Putamen (tissue), 1 donor: ENCODE measurements at regions not wholly inside any gene's neighbourhood (a gene's known extent, or its start where the extent isn't known, plus 50 kb on each side); places are given as distances from the start of the nearest gene placed in this dataset.

Experiments used
- DNase-seq: peaks from one replicate; pipeline ENCODE4 v3.0.0-alpha.2; 2016; ENCODE audit warnings: low spot score

DNA sequence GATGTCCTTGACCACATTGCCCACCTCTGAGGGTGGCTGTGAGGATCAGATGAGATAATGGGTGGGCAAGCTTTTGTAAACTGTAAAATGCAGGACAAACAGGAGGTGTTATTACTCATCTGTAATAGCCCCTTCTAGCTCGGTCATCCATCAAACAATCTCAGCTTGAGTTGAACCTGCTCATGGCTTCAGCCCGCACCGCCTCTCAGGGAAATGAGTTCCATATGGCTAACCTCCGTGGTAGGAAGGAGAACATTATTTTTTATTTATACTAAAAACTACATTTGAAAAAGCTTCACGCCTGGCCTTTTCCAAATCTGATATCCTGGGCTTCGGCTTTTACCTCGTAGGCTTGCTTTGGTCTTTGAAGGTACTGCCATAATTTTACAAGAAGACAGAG is 116.2 kb upstream of the USP24 start:
- no peak for DNase-seq

DNA sequence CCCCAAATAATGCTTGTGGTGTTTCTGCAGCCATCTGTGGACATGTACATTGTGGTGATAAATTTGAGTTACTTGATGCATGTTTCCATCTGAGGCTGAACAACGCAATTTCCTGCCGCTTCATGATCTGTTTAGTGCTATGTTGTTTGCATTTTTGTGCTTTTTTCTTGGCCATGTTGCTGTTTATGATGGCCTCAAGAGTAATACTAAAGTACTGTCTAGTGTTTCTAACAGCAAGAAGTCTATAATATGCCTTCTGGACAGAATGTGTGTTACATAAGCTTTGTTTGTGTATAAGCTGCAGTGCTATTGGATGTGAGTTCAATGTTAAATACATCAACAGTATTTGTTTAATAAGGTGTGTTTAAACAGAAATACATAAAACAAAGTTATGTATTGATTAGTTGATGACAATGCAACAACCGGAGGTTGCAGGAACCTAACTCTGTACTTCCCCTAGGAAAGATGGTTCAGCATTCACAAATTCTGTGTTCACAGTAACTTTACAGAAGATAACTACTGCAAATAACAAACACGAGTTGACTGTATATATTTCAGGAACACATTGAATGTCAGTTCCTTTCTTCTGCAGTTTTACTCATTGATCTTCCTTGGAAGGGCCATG is 114.8 kb upstream of the USP24 start:
- no peak for DNase-seq

DNA sequence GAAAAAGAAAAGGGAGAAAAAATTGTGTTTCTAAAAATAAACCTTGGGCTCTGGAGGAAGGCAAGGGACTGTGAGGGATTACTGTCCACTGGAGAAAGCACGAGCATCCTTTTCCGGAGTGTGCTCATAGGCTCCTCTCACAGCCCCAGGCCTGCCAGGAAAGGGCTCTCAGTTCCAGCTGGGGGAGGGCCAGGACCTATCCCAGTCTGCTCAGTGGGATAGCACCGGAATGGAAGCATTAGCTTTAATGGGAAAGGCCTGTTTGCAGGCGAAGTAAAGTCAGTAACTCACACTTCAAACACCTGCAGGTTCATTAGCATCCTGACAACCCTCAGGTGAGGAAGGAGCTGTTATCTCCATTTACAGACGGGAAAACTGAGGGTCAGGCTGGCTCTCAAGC is 113.9 kb upstream of the USP24 start:
- no peak for DNase-seq

DNA sequence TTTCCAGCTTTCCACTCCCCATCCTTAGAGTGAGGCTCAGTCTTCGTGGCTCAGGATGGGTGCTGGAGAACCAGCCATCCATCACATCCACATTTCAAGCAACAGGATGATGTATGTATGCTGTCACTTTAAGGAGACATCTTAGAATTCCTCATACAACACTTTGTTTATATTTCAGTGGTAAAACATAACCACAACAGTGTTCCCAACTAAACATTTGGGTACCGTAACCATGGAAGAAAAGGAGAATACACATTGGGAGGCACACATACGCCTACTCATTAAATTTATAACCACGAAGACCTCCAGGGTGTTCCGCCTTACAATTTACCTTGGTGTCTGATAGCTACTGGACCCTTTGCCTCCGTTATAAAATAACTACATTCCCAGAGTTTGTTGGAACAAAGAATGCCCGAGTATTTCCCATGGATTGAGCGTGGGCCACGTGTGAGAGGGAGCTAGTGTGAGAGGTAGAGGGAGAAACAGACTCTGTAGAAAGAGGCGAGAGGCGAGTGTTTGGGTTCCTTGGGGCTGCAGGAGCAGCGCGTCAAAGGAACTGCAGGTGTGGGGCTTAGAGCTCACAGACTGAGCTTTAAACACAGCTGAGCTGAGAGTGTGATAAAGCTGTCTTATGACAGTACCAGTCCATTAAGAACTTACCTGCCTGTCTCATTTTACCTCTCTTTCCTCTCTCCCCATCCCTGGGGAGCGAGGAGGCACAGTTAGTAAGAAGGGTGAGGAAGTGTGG is 111.5 kb upstream of the USP24 start:
- DNase-seq = no peak

DNA sequence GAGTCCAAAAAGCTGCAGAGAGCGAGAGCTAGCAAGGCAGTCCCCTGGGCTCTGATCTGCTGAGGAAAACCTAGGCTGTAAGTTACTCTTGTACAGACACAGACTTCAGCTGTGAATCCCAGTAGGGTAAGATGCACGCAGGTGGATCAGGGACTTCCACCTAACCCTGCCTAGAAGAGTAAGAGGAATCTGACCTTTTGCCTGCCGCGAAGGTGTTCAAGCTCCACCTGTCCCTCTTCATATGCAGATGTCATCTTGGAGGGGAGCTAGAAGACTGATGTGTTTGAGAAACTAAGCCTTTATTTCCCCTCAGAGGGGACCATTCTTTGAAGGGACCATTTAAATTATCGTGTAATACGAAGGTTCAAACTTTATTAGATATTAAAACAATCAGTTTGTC is 108.6 kb upstream of the USP24 start:
- no peak for DNase-seq

DNA sequence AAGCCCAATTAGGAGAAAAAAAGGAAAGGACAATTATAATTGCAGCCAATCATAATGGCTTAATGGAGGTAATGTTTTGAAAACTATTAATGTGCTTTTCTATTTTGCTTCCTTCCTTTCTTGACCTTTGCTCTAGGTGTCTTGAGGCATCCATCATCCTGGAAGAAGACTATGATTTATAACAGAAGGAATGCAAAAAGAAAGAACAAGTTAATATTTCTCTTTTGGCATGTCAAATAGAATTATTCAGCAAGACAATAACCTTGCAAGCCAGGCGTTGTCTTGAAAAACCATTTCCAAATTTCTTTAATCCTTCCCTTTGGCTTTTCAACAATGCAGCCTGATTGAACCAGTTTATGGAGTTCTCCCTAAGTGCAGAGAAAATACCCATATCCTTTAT is 107.7 kb upstream of the USP24 start:
- no peak for DNase-seq

DNA sequence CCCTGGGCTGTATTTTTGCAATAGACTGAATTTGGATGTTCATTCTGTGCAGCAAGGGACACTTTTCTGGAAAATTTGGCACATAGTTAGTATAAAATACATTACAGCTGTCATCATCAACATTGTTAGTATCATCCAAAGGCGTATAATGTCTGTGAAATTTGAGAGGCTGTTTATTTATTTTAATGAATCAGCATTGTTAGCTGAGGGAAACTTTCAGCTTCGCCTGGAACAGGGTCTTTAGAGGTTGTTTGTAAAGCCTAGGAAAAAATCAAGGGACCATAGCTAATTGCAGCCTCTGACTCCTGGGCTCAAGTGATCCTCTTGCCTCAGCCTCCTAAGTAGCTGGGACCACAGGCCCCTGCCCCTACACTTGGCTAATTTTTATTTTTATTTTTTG is 106.8 kb upstream of the USP24 start:
- DNase-seq = no peak

DNA sequence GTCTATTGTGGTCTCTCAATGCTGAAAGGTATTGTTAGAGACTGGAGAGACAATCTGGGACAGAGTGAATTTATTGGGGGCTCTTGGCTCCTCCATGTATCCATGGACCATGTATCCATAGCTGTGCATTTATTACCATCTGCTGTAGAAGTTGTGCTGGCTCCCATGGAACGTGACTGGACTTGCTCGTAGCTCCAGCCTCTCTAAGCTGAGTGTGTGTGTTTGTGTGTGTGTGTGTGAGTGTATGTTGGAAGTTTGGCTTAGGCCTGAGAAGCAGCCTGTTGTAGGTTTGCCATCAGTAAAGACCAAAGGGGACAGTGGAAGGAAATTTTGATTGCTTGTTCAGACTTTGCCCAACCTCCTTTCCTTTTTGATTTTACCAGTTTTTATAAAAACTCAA is 105.7 kb upstream of the USP24 start:
- DNase-seq = no peak

DNA sequence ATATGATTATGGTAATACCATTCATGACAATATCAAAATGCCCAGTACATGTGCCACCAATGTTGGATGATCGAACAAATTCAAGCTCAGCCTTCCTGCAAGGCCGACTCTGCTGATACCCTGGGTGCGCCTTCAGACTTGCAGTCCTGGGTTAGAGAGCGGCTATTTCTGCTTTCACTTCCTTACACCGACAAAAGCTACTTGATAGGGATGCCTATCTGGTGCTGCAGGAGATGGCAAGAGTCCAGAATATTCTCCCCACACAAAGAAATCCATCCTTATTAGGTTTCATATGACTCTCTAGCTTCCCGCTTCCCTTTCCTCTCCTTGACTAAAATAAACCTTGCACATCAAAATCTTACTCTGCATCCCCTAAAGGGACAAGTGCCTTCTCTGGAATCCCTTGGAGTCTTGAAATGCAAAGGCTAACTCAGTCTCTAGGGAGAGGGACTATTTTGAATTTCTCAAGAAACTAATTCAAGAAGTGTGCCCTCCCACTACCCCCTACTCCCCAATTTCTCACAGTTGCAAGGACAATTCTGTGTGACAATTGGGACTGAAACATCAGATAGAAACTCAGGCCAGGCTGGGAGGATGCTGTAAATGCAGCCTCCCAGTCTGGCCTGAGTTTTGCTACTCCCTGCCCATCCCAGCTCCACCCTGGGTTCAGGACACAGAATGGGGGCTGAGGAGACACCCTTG is 103.1 kb upstream of the USP24 start:
- peak; percentile 11 for DNase-seq

DNA sequence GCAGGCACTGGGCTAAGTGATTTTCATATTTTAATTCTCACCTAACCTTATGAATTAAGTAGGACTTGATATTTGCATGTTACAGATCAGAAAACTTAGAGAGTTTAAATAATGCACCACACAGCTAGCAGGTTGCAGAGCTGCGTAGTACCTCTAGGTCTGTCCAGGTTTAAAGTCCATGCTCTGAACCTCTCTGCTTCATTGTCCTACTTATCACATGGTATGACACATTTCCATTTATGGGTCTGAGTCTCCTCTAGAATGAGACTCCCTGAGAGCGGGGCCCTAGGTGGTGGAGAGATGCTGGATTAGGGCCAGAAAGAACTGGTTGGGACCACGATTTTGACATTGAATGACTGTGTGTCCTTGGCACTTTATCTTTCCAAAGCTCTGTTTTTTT is 102.5 kb upstream of the USP24 start:
- no peak for DNase-seq

DNA sequence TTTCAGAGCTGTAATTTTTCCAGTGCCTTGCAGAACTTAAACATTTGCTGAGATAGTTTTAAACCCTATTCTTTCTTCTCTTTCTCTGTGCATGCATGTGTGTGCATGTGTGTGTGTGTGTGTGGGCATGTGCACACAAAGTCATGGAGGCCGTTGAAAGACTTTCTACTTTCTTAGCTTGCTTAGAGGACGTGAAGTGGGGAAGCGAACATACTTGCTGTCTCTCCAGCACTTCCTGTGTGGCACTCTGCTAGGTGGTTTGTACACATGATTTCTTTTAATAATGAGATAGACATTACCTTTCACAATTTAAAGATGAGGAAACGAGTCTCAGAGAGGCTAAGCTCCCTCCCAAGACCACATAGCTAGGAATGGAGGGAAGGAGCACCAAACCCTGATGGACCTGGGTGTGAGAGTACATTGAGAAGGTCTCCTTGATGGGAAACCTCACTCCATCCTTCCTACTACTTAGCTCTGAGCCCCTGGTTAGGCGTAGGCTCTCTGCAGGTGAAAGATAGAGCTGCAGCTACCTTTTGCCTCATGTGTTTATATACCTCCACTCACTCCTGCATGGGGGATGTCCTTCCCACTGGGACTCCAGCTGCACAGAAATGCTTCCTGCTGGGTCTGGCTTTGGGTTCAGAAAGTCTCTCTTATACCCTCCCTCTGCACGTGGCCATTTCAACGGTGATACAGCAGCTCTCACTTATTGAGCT is 101.9 kb upstream of the USP24 start:
- DNase-seq = no peak

DNA sequence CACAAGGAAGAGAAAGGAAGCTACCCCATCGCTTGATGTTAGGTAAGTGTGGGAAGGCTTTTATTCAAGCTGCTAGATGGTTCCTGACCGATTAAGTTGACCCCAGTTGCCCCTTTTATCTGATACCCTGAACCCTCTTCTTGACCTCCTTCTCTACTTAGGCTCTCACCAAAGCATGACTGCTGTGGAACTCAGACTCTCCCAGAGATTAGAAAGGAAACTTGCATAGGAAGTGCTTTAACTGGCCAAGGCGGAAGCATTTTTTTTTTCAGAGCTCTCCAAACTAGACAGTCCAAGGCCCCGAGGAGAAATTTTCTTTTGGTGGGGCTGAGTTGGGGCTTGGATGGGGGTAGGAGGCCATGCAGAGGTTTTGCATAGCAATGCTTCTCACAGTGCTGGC is 101.3 kb upstream of the USP24 start:
- no peak for DNase-seq

DNA sequence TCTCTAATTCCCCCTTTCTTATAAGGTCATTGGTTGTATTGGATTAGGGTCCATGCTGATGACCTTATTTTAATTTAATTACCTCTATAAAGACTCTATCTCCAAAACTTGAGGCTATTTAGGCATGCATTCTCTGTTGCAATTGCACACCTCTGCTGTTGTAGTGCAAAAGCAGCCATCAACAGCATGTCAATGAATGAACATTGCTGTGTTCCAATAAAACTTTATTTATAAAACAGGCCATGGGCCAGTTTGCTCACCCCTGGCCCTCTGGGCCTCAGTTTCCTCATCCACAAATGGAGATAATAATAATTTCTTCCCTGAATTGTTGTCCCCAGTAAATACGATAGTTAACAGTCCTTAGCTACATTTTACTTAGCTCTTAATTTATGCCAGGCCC is 100.4 kb upstream of the USP24 start:
- no peak for DNase-seq

DNA sequence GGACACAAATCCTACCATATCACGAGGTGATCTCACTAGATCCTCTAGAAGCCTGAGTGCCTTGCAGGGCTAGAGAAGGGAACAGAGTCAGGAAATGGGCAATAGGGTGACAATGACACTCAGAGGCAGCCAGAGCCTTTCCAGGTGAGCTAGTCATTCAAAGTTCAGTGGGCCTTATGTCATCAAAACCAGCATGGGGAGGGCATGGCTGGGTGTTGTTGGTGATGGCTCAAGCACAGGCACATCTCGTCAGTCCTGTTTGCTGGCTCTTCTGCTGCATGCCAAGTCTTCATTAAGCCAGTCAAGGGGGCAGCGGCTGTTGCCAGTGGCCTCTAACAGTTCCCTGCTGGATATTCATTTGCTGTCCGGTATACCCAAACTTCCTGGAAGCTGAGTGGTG is 99.6 kb upstream of the USP24 start:
- no peak for DNase-seq

DNA sequence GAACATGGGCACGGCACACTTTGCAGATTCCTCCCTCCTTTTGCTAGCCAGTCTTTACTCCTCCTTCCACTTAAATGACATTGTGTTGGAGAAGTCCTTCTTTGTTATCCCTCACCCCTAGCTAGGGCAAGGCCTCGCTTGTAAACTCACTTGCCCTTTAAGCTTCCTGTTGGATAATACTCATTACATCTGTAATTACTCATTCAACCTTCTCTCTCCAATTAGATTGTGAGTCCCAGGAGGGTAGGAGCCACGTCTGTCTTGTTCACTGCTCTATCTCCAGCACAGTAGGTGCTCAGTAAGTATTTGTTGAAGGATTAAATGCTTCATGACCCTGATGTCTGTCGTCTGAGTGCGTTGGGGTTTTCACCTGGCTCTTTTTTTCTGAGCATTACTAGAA is 98.7 kb upstream of the USP24 start:
- DNase-seq = no peak

DNA sequence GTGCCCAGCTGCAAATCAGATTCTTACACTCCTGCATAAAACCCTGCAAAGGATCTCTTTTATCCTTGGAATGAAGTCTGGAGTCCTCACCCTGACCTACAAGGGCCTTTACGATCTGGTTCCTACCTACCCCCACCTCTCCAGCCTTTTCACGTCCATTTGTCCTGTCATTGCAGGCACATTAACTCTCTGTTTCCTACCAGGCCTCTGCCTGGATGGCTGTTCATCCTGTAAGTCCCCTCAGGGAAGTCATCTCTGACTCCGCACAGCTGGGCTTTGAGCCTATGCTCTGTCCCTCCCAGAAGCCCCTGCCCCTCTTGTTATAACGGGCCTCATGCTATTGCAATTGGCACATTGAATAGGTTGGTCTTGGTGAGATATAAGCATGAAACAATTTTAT is 96.8 kb upstream of the USP24 start:
- no peak for DNase-seq

DNA sequence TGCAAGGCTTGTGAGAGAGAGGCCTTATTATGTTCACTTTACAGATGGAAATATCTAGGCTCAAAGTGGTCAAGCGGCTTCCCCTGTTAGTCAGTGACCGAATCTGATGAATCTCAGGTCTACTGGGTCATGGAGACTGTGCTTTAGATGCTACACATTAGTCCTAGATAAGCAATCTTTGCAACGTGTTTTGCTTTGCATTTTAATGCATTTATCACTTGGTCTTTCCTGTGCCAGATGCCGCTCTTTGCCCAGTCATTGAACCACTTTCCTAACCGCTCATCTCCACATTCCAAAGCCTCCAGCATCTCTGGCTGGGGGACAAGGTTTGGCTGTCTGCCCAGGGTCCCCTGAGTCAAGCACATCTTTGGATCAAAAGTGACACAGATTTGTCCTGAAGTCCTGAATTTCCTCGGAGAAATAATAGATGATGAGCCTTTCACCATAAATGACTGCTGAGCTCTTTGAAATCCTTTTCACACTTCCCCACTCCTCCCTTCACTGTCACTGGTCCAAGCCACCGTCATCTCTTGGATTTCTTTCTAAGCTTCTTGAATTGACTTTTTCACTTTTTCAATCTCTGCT is 96.0 kb upstream of the USP24 start:
- DNase-seq = no peak

DNA sequence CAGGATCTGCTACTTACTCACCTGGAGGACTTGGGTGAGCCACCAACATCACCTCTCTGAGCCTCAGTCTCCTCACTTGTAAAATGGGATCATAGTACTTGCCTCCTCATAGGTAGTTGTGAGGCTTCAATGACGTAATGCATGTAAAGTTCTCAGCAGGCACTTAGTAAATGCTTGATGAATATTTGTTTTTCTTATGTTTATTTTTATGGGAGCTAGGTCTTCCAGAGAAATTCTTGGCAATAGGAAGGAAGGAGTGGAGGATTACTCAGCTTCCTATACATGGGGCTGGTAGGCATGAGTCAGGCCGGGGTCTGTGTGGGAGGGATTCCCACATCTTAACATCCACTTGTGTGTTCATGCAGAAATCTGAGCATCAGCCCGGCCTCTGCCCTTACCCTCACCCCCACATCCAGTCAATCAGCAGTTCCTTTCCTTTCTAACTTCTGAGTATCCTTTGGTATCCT is 95.4 kb upstream of the USP24 start:
- no peak for DNase-seq

DNA sequence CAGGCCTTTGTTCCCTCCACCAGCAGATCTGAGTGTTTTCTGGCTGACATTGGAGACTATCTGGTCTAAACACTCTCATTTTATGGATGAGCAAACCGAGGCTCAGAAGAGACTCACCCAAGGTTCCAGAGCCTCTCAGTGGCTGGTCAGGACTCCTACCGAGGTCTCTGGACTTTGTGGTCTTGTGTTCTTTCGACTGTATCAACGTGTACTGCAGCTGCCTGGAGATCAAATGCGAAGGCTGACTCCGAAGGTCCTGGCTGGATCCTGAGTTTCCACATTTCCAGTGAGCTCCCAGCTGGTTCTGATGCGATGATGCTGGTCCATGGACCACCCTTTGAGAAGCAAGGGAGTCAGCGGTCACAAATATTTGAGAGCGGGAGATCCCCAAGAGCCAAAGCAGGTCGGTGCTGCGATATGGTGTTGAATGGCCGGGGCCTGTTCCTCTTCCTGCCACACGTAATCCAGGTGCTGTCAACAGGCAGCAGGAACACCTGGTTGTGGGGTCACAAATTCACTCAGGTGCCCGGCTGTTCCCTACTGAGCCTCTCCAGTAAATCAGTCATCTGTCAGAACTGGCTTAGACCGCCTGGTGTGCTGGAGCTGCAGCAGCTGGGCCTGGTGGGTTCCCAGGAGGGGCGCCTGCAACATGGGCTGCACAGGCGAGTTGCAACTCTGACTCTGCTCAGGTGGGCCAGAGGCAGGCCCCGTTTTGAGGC is 94.8 kb upstream of the USP24 start:
- no peak for DNase-seq

DNA sequence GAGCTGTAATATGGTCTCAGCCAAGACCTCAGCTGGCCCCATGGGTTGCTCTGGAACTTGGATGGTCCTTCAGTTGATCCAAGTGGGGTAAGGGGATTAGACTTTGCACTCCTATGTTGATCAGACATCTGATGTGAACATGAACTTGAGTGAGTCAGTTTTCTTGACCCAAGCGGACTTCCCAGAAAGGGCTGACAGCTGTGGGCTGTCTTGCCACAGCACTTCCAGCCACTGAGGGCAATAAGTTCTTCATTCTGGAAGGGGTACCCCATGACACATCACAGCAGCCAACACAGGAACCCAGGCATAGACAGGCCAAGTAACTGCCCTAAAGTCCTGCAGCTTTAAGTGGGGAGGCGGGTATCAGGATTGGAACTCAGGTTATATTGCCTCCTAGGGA is 93.9 kb upstream of the USP24 start:
- DNase-seq = no peak

DNA sequence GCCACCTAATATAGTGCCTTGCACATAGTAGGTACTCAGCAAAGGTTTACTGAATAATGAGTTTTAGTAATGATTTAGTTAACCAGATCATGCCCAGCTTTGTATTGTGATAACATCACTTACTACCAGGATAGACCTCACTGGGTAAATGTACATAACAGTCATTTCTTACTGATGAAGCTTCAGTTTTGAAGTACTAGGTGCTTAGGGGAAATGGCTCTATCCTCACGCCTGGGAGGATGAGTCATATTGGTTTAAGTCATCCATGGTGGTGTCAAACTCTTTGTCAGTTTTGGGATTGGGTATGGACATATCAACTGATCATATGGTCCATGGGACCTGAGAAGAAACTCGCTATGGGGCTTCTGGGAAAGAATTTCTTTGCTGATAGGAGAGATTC is 90.6 kb upstream of the USP24 start:
- DNase-seq = no peak
